NCI-H345 treated with DMSO at 0.1 percent for 48 hours (cell line): ENCODE measurements at regions not wholly inside any gene's neighbourhood (a gene's known extent, or its start where the extent isn't known, plus 50 kb on each side); places are given as distances from the start of the nearest gene placed in this dataset.
"Not testable (repeated sequence)": the region's sequence is repeated elsewhere in the genome, so short reads cannot be mapped to it uniquely, and the experiment has no call there.

Experiments used
- DNase-seq: peaks from one replicate; lab custom pipeline; 2025; ENCODE audit not compliant: unreplicated experiment; lab: John Stamatoyannopoulos, UW

DNA sequence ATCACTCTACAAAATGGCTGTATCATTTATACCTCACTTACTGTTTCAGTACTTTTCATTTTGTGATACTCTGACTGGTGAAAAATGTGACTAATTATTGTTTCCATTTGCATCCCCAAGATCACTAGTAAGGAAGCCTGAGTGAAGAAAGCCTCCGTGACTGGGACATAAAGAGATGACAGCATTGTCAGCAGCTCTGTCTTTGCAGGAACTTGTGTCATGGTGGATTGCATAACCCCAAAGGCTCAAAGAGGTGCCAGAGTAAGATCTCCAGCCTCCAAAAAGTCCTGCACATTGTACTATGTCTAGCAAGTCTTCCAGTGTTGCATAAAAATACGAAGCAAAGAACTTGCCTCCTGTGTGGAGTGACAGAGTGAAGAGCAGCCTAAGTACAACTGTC lies 187.5 kb upstream of the CRIM1 start:
- no peak for DNase-seq

DNA sequence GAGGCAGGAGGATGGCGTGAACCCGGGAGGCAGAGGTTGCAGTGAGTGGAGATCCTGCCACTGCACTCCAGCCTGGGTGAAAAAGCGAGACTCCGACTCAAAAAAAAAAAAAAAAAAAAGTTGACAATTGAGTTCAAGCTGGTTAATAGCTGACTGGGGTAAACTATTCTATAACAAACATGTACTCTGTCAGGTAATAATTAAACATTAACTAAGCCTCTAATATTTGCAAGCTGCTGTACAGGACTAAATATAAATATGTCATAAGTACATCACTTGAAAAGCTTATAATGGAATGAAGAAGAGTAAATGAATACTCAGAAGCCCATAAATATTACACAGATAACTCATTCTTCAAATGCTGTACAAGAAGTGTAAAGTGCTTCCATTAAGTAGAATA lies 190.4 kb upstream of the CRIM1 start:
- no peak for DNase-seq

DNA sequence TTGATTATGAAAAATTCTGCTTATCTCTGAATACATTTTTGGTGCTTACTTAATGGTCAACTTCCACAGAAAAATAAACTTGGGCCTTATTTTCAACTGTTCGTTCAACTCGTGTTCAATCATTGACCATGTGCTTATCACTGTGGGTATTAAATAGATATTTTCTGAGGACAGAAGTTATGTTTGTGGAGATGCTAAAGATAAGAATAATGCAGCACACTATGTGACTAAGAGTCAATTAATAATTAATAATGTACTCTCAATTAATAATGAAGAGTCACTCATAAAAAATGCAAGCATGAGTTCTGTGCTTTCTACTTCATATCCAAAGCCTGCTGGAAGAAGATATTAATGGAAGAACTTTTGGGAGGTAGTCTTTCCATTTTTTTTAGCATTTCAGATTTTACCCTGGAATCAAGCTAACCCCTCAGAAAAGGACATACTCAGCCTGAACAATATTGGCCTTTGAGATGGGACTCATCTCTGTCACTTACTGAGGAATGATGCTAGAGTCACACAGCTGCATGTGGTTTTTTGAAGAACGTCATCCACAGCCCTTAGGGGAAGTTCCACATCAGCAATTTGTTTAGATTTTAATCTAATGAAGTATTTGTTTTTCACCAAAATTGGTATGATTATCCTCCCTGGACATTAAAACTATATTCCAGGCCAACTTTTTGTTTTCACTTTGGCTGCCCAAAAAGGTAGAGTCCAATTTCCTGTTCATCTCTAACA lies 191.9 kb upstream of the CRIM1 start:
- no peak for DNase-seq

DNA sequence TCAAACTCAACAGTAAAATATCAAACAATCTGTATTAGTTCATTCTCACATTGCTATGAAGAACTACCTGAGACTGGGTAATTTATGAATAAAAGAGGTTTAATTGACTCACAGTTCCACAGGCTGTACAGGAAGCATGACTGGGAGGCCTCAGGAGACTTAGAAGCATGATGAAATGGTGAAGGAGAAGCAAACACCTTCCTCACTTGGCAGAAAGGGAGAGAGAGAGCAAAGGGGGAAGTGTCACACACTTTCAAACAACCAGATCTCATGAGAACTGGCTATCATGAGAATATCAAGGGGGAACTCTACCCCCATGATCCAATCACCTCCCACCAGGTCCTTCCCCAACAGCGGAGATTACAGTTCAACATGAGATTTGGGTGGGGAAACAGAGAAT lies 198.5 kb upstream of the CRIM1 start:
- DNase-seq = not testable (repeated sequence)

DNA sequence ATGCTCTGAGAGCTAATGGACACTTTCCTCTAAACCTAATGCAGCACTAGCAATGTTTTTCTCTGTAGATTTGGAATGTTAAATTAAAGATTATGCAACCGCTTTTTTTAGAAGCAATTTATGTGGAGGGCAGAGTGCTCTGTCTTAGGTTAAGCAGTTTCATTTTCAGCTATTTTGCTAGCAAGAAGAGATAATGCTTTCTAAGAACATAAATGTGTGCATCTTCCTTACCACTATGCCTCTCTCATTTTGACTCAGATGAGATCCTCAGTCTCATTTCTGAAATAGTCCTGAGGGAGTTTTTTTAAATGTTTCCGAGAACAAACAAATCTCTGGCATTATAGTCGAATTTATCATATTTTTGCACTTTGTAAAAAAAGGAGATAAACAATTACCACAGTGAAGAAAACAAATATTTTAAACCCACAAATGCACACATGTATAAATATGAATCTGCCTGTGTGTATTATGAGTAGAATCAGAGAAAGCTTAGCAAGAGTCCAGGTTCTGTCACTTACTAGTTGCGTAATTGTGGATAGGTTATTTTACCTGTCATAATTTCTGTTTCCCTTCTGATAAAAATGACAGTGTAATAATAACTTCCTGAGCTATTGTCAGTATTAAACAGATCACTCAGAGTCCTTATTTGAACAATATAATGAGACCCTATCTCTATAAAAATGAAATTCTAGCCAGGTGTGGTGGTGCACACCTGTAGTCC lies 207.7 kb upstream of the CRIM1 start:
- DNase-seq = no peak

DNA sequence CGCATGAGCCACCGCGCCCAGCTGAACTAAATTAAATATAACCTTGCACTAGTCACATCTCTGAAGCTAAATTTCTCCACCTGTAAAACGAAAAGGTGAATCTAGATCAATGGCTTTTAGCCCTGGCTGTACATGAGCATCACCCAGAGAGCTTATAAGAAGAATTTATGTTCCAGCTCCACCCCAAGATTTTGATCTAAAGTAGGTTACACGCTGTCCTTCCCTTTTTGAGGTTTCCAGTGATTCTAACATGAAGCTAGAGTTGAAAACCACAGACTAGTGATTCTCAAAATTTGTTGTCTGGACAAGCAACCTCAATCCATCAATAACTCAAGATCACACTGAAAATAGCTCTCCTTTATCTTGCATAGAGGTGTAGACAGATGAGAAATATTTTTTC lies 208.8 kb upstream of the CRIM1 start:
- DNase-seq = no peak

DNA sequence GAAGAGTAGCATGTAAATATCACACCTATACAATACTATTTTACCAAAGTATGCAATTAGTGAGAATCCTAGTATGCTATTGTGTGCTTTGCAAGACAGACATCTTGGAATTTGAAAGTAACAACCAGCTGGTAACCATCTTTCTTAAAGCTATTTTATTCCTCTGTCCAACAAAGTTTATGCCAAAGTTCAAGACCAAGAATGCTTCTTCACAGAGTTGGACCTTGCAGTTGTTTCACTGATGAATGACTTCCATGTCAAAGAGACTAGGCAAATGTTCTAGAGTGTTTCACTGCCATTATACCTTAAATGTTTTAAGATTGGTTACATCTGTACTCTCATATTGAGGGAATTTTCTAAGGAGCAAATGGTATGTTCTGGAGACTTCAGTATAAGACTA lies 215.2 kb upstream of the CRIM1 start:
- DNase-seq = no peak

DNA sequence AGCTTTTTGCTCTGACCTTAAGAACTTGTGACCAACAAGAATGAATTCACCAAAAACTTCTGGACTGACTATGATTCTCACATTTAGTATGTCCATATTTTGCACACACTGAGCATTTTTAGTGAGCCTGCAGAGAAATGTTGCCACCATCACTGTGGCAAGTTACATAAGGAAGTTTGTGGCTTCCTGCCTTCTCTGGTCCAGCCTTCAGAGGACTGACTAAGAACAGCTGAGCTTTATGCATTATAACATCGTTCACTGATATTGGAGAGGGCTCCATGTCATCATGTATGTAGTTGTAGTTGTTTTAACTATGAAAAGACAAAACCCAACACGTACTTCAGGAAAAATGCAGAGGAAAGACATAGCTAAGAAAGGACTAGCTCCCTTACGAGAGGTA lies 218.0 kb upstream of the CRIM1 start:
- no peak for DNase-seq

DNA sequence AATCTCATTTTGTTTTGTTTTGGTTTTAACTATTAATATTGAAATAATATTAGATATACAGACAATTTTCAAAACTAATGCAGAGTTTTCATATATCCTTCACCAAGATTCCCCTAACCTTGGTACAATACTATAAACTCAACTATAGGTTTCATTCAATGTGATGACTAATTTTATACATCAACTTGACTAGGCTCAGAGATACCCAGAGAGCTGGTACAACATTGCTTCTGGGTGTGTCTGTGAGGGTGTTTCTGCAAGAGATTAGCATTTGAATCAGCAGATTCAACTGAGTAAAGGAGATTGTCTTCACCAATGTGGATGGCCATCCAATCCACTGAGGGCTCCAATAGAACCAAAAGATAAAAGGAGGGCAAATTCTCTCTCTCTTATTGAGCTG lies 221.3 kb upstream of the CRIM1 start:
- no peak for DNase-seq

DNA sequence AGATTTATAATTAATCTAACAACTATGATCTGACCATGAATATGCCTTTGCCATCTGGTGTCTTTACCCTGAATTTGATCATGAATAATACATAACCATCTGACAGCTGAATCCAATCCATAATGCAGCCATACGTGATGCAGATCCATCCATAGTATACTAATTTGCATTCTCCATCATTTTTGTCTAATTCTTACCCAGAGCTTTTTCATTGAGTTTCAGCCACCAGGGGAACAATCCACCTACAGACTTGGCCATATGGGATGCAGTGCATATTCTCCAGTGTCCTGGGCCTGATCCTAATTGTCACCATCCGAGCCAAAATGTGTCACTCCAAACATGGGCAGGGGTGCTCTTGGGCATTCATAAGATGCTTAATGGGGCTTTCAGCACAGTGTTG lies 227.2 kb upstream of the CRIM1 start:
- no peak for DNase-seq

DNA sequence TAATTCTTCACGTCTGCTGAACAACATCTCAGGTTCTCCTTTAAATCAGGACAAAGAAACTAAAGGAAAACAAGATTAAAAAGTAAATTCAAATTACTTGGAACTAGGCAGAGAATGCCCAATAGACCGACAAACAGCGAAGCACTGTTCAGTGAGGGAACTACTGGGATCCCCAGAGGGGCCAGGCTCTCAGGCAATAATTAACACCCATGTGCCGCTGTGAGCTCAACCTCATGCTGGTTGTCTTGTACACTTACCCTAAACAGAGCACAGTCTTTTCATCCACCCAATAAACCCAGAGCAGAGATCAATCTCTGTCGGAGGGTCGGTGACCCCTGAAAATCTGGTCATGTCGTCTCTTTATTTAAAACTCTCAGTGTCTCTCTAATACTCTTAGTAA lies 229.9 kb upstream of the CRIM1 start:
- no peak for DNase-seq

DNA sequence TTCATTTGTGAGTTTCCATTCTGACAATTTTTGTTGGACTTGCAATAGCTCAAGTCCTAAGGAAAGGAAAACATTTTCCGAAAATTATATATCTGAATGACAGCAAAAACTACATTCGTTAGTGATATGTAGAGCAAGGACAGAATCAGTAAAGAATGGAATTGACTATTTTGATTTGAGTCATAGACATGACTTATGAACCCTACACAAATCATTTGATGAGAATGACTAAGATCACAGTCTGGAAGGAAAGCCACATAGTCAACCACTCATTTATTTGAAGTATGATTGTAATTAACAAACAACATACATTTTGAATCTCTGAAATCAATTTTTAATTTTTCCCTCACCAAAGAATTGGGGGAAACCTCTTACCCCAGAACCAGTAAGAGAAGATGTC lies 231.6 kb upstream of the CRIM1 start:
- no peak for DNase-seq

DNA sequence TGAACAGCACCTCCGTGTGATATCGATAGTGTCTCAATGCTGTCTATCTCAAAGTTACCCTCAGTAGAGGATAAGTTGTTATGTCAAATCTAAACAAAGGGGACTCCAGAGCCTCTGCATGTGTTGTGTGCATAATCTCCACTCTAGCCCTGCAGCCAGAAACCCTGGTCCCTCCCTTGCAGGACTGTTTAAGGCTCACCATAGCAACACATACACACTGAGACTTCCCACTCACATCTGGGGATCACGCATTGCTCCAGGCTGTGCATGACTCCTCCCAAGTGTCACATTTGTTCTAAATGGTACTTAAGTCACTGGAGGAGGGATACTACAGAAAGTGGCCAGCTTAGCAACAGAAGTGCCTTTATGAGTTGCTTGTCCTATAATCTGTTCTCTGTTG lies 258.6 kb upstream of the CRIM1 start:
- no peak for DNase-seq

DNA sequence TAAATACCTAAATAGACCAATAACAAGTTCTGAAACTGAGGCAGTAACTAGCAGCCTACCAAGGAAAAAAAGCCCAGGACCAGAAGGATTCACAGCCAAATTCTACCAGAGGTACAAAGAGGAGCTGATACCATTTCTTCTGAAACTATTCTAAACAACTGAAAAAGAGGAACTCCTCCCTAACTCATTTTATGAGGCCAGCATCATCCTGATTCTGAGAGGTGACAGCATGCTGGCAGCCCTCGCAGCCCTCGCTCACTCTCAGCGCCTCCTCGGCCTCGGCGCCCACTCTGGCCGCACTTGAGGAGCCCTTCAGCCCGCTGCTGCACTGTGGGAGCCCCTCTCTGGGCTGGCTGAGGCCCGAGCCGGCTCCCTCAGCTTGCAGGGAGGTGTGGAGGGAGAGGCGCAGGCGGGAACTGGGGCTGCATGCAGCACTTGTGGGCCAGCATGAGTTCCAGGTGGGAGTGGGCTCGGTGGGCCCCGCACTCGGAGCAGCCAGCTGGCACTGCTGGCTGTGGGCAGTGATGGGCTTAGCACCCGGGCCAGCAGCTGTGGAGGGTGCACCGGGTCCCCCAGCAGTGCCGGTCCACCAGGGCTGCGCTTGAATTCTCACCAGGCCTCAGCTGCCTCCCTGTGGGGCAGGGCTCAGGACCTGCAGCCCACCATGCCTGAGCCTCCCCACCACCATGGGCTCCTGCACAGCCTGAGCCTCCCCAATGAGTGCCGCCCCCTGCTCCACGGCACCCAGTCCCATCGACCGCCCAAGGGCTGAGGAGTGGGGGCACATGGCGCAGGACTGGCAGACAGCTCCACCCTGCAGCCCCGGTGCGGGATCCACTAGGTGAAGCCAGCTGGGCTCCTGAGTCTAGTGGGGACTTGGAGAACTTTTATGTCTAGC lies 263.5 kb upstream of the CRIM1 start:
- not testable (repeated sequence) for DNase-seq

DNA sequence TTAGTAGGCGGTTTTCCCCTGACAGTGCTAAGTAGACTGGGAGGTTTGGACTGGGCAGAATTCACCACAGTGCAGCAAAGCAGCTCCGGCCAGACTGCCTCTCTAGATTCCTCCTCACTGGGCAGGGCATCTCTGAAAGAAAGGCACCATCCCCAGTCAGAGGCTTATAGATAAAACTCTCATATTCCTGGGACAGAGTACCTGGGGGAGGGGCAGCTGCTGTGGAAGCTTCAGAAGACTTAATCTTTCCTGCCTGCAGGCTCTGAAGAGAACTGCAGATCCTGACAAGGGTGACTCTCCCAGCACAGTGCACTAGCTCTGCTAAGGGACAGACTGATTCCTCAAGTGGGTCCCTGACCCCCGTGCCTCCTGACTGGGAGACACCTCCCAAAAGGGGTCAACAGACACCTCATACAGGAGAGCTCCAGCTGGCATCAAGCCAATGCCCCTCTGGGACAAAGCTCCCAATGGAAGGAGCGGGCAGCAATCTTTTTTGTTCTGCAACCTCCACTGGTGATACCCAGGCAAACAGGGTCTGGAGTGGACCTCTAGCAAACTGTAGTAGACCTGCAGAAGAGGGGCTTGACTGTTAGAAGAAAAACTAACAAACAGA lies 266.8 kb upstream of the CRIM1 start:
- no peak for DNase-seq

DNA sequence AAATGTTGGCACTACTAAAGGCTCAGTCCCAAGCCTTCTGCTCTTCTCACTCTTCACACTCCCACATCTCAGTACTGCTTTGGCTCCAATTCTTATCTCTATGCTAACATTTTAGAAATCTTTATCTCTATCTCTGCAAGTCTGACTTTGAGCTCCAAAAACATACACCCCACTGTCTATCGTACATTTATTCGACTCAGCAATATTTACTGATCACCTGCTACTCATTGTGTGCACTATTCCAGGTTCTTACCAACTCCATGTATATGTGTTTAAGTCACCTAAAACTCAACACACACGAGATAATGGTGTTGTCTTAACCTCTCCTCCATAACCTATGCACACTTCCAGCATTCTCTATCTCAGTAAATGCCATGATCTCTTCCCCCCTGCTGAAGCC lies 268.2 kb upstream of the CRIM1 start:
- DNase-seq = no peak

DNA sequence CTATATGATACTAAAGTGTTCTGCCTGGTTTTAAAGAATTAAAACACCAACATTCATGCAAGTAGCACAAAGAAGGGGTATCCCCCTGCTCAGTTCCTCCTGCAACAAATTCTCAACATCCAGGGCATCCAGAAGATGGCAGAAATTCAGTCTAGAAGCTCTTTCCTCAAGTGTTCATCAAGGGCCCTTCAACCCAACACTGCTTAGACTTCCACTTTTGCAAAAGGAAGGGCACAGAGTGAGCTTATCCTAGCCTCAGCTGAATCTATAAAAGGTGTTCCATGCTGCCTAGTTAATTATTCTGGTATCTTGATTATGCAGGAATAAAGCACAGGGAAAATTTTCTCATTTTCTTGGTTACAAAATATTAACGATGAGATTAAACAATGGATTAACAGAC lies 275.8 kb upstream of the CRIM1 start:
- DNase-seq = no peak

DNA sequence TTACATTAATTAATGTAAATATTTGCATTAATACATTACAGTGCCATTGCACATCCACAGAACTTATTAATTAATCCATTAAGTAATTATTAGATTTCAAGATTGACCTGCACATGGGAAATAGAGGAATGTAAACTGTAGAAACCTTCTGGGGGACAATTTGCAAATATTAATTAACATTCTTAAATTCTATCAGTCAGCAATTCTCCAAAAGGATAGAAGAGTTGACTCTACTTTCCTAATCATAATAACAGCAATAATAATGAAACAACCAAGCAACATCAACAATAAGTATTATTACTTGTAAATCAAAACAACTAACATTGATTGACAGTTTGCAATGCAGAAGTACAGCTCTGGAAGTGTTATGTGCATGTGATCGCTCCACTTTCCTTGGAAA lies 281.6 kb upstream of the CRIM1 start:
- DNase-seq = no peak

DNA sequence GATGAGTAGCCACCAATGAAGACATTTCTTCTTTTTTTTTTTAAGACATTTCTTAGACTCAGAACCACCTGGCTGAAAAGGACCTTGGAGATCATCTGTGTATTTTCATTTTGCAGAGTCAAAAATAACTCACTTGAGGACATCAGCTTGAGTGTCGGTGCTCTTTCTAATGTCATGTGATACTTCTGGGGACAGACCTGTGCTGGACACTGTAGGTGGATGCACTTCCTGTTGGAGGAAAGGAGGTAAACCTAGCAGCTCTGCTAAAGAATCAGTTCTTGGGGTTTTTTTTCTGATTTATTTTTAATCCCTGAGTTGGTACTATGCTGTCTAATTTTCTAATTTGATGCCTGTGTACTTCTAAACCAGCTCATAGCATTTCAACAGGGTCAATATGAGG lies 283.9 kb upstream of the CRIM1 start:
- DNase-seq = no peak

DNA sequence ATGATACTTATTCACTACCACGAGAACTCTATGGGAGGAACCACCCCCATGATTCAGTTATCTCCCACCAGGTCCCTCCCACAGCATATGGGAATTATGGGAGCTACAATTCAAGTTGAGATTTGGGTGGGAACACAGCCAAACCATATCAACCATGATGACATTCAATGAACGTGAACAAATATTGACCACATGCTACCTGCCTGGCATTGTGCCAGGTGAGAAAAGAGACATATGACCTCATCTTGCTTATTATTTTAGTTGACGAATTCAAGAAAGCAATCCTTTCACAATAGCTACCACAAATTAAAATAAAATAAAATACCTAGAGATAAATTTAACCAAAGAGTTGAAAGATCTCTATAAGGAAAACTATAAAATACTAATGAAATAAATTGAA lies 286.5 kb upstream of the CRIM1 start:
- DNase-seq = no peak

DNA sequence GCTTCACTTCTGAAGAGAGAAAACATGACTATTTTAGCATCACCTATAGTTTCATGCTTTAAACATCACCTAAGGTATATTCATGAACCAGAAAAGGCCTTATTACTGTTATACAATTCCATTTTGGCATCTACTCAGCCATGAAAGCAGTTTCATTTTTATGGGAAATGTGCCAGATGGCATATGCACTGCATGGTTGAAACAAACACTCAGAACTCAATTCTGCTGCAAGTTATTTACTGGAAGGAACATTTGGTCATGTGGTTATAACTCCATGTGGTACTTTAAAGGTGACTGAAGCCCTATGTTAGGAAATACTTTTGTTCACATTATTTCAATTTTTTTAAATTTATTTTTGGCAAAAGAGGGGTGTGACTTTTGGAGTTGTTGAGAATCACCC lies 287.5 kb upstream of the CRIM1 start:
- DNase-seq = no peak

DNA sequence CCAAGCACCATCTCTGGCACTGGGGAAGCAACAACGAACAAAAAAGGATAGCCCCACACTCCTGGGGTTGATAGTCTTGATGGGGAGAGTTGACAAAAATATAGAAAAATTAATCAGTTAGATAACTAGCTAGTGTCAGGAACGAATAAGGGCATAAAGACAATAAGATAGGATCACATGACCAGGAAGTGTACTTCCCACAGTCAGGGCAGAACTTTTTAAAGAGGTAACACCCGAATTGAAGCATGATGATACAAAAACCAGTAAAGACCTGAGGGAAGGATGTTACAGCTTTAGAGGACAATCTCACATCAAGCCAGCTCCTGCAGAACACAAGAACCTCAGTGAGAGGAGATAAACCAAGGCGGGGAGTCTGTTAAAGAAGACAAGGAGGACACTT lies 295.4 kb upstream of the CRIM1 start:
- DNase-seq = no peak
